Peyer's patch (tissue), 4 donors: ENCODE measurements at regions not wholly inside any gene's neighbourhood (a gene's known extent, or its start where the extent isn't known, plus 50 kb on each side); places are given as distances from the start of the nearest gene placed in this dataset.

ENCODE experiments used
- POLR2A ChIP-seq, 2 donors: fragments of 450-650 bp; IDR thresholded peaks; one replicate each; pipeline ENCODE4 v1.5.1; 2017; ENCODE audit warnings: antibody characterized with exemption in 2 of 2, mild to moderate bottlenecking in 2 of 2, moderate library complexity in 2 of 2
- TF ChIP-seq, protein P1 (sequence below), 6 experiments: fragments of 450-650 bp in 4 of 6; fragments of 200-600 bp in 2 of 6; sonication (generic) in 1 of 6; IDR thresholded peaks; one replicate each; pipeline ENCODE4 v1.5.1; 2017 to 2019; ENCODE audit warnings: antibody characterized with exemption in 6 of 6, mild to moderate bottlenecking in 3 of 6, moderate library complexity in 1 of 6

- TF ChIP-seq, protein P1, sequence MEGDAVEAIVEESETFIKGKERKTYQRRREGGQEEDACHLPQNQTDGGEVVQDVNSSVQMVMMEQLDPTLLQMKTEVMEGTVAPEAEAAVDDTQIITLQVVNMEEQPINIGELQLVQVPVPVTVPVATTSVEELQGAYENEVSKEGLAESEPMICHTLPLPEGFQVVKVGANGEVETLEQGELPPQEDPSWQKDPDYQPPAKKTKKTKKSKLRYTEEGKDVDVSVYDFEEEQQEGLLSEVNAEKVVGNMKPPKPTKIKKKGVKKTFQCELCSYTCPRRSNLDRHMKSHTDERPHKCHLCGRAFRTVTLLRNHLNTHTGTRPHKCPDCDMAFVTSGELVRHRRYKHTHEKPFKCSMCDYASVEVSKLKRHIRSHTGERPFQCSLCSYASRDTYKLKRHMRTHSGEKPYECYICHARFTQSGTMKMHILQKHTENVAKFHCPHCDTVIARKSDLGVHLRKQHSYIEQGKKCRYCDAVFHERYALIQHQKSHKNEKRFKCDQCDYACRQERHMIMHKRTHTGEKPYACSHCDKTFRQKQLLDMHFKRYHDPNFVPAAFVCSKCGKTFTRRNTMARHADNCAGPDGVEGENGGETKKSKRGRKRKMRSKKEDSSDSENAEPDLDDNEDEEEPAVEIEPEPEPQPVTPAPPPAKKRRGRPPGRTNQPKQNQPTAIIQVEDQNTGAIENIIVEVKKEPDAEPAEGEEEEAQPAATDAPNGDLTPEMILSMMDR (IDR thresholded peaks at IDR 0.05): no peak
- no peak for TF ChIP-seq POLR2A (IDR thresholded peaks at IDR 0.05)
Measured at GRCh38 chr13:21243045-21243897, 66.8 kb downstream of the MRPL57 start.
